Stimulated activated CD8-positive, alpha-beta memory T cell treated with anti-CD3 and anti-CD28 coated beads, Interleukin-12 subunit alpha, Interleukin-12 subunit beta, amount 100 ng/mL, for 24 hours (primary cell): ENCODE measurements at regions not wholly inside any gene's neighbourhood (a gene's known extent, or its start where the extent isn't known, plus 50 kb on each side); places are given as distances from the start of the nearest gene placed in this dataset.

ENCODE experiments used
- DNase-seq: peaks from one replicate; pipeline ENCODE4 v3.0.0-alpha.2; 2020; ENCODE audit errors: extremely low read depth

- no peak for DNase-seq
These were observed 157.7 kb upstream of the RASGEF1B start for GRCh38 chr4:81629366-81629765.

- DNase-seq = no peak
These were observed 156.8 kb upstream of the RASGEF1B start for GRCh38 chr4:81628489-81628888.

DNA sequence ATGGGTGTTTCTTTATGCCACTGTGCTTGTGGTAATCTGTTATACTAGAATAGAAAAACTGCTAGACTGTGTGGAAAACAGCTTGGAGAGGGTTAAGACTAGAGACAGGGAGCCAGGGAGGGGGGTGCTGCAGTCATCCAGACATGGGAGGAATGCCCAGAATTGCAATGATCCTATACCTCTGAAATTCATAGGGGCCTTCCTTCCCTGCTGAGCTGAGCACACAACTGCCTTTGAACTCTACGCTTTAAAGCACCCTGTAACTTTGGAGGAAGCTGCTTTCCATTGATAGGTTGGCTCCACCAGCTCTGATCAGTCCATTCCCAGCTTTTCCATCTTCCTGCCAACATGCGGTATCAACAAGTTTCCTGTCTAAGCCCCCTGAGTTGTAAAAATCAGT lies 155.9 kb upstream of the RASGEF1B start:
- DNase-seq = no peak

DNA sequence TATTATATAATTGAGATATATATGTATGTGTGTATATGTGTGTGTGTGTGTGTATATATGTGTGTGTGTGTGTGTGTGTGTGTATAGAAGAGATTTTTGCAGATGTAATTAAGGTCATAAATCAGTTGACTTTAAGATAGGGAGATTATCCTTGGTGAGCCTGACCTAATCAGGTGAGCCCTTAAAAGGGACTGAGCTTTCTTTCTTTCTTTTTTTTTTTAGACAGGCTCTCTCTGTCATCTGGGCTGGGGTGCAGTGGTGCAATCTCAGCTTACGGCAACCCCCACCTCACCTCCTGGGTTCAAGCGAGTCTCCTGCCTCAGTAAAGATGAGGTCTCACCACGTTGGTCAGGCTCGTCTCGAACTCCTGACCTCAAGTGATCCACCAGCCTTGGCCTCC lies 155.1 kb upstream of the RASGEF1B start:
- DNase-seq = no peak

GRCh38 chr4:81625422-81626417 lies 154.0 kb upstream of the RASGEF1B start:
- no peak for DNase-seq

- DNase-seq = no peak
These were observed 151.7 kb upstream of the RASGEF1B start for GRCh38 chr4:81623434-81623833.

- no peak for DNase-seq
These were observed 150.9 kb upstream of the RASGEF1B start for GRCh38 chr4:81622474-81623184.

GRCh38 chr4:81622028-81622427 lies 150.3 kb upstream of the RASGEF1B start:
- DNase-seq = no peak

DNA sequence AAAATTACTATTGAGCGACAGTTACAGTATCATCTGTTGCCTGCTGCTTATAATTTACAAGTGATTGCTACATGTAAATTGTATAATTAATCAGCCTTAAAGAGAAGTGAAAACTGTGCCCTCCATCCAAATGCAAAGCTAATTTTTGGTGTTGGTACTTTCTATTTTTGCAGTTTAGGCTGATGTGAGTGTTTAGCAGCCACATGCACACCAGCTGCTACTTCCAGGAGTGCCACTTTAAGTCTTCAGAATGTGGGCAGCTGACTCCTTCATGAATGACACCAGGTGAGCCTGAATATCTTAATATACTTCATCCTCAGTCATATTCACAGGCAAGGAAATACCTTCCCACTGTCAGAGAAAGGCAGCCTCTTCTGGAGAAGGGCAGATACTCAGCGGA lies 149.8 kb upstream of the RASGEF1B start:
- no peak for DNase-seq

- DNase-seq = no peak
These were observed 148.7 kb upstream of the RASGEF1B start for GRCh38 chr4:81620442-81620841.

GRCh38 chr4:81617545-81617944 lies 145.8 kb upstream of the RASGEF1B start:
- DNase-seq = no peak

DNA sequence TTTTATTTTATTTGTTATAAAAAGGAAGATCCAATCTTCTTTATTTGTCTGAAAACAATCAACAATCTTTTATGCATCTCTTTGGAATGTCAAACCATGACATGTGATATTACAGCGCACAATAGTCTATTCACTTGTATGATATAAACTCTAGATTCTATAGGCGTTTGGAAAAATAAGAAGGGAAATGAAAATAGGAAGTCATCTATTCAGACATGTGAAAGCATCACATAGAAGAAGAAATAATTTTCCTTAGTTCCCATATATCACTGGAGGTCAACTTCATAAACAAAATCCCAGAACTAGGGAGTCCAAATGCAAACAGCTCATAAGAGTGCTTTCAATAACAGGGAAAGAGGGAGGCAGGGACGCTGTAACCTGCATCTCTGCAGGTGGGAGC lies 139.5 kb upstream of the RASGEF1B start:
- no peak for DNase-seq

GRCh38 chr4:81609844-81610243 lies 138.1 kb upstream of the RASGEF1B start:
- no peak for DNase-seq

- no peak for DNase-seq
These were observed 136.2 kb upstream of the RASGEF1B start for GRCh38 chr4:81607950-81608349.

DNA sequence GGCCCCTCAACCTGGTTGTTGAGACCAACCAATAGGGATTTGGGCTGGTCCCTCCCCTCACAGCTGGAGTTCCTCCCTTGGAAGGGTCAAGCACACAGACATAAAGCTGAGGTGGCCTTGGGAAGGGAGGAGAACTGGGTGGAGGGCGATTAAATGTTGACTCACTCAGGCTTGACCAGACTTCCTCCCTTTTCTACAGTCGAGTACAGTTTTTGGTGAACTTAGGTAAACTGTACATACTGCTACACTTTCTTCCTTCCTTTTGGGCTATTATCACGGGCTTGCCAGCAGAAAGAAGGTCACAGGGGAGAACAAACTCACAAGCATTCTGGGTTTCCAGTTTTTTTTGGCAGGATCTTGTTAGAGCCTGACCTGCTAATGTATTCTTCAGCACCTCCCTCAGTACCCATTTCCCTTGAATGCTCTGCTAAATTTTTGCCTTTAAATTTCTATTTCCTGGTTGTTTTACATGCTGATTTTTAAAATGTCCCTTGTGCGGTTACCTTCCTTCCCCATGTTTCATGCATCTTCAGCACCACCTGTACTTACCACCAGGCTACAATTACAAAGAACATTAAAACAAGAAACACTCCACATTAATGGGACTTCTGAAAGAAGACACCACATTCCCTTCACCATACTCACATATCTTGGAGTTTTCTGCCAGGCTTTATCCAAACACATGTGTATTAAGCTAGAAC lies 135.2 kb upstream of the RASGEF1B start:
- no peak for DNase-seq

DNA sequence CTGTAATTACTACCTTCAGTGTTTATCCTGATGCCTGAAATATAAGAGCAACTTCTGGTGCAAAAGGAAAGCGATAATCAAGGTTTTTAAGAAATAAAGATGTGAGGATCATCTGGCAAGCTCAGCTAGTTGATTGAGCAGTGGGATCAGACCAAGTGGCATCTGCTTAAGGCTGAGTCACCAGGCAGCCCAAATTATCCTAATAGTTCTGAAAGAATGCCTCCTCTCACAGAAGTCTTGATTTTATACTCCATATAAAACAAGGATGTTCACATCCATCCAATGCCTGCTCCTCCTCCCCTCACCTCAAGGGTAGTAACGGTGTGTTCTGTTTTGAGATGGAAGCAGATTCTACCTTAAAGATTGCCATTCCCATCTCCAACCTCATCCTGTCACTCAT lies 134.5 kb upstream of the RASGEF1B start:
- DNase-seq = no peak

DNA sequence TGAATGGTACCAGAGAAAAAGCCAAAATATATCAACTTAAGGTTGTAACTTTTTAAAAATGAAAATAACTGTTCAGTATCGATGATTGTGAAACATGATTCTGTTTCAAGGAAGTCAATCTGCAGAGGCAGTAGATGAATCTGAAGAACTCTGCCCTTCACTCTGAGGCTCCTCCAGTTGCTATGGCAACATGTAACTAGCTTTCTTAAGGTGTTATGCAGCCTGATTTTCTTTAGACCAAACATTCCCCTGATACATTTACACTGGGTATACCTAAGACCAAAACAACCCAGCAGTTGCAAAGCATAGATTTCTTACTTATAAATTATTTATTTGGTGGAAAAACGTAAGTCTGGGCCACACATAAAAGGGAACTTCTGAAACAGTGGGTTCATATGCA lies 133.6 kb upstream of the RASGEF1B start:
- no peak for DNase-seq

GRCh38 chr4:81604683-81605218 lies 133.0 kb upstream of the RASGEF1B start:
- no peak for DNase-seq

GRCh38 chr4:81602854-81603253 lies 131.1 kb upstream of the RASGEF1B start:
- DNase-seq = no peak

DNA sequence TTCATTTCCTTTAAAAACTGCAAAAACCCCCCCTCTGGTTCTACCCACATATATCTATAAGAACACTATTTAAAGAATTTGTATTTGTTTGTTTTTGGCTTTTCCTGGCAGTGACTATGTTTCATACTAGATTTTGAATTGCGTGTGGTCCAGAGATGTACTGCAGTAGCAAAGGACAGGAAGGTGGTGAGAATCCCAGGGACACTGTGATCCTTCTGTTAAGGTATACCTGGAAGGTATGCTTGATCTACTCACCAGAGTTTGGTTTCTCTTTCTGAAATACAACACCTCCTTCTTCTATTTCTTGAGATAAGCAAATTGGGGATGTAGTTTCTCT lies 129.6 kb upstream of the RASGEF1B start:
- no peak for DNase-seq

DNA sequence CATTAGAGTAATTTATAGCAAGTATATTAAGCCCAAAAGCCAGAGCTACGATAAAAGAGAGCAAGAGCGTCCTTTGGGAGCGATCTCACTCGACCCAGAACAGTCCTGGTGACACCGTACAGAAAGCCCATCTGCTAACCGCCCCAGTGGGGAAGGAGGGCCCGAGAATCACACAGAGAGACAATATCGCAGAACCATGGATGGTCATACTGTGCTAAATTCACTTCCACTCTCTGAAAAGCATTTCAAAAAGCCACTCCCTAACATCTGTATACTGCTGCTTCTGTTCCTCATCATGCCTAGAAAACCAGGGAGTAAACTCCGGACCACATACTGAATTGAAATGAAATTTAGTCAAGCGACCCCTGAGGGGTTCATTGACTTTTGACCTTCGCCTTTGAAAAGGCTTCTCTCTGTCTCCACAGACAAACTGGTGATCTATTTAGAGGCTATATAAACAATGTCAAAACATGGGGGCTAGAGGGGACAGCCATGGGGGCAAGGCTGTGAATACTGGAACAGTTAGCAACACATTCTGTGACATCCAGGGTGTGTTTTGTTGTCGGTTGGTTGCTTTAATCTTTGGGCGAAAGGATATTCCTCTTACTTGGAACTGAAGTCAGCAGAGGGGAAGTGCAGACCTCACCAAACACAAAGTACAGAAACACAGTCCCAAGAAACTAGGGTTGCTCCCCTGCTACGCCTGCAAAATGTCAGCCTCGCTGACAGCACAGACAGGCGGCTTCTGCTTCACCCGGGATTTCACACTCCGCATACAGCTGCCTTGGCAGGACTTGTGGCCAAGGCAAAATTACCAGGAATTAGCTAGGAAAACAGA lies 129.0 kb upstream of the RASGEF1B start:
- no peak for DNase-seq
